GM12878 (cell line): ENCODE measurements at regions not wholly inside any gene's neighbourhood (a gene's known extent, or its start where the extent isn't known, plus 50 kb on each side); places are given as distances from the start of the nearest gene placed in this dataset.

Source experiments
- ATAC-seq: fragments of 200-7000 bp; cut with Tn5 transposase; 3 replicates; pipeline ENCODE4 v1.9.1; 2020; ENCODE audit warnings: mild to moderate bottlenecking, moderate library complexity
- BruUV-seq: library from RNA; stranded (reverse); fragments of 400-500 nt; replicated peaks from 2 replicates; lab custom pipeline; 2021; lab: Mats Ljungman, UMichigan
- CTCF ChIA-PET: fragments of 300-600 bp; sonication (Branson Sonifier 250); formaldehyde crosslinking; extraction: SDS; loops from one replicate; lab custom pipeline; 2021; ENCODE audit warnings: inconsistent platforms; lab: Yijun Ruan, JAX
- POLR2A ChIA-PET: fragments of 350-600 bp; formaldehyde crosslinking; extraction: SDS; loops from one replicate; lab custom pipeline; 2021; ENCODE audit warnings: inconsistent platforms; lab: Charles Lee
- RAD21 ChIA-PET: fragments of 300-600 bp; sonication (Branson Sonifier 250); formaldehyde crosslinking; loops from one replicate; lab custom pipeline; 2023; ENCODE audit warnings: antibody characterized with exemption; ENCODE audit not compliant: unreplicated experiment; lab: Charles Lee
- SMC1A ChIA-PET: fragments of 300-600 bp; sonication (Branson Sonifier 250); formaldehyde crosslinking; loops from one replicate; lab custom pipeline; 2023; ENCODE audit not compliant: unreplicated experiment, uncharacterized antibody; lab: Charles Lee
- DNase-seq: peaks from one replicate; pipeline ENCODE4 v3.0.0-alpha.2; 2011; ENCODE audit warnings: low read depth, low spot score
- FAIRE-seq: peaks from 3 replicates; lab custom pipeline; 2011; peaks lifted over from hg19 to GRCh38; lab: Jason Lieb, UNC
- H2AFZ ChIP-seq: 2 replicates; pipeline ENCODE4 v1.6.0; 2011; ENCODE audit warnings: low read depth, low read length, control low read depth; ENCODE audit not compliant: control insufficient read depth
- H3K27ac ChIP-seq: 2 replicates; pipeline ENCODE4 v1.5.1; 2011; ENCODE audit warnings: control low read depth; ENCODE audit not compliant: control insufficient read depth, insufficient read depth
- H3K27me3 ChIP-seq, 2 experiments: replicated peaks in 1 of 2; 2 replicates each; pipeline versions ENCODE4 v1.6.0 to v1.6.1; 2011; ENCODE audit warnings: low read length in 1 of 2; ENCODE audit not compliant: control insufficient read depth in 2 of 2, insufficient read depth in 2 of 2
- H3K36me3 ChIP-seq, 2 experiments: 2 replicates each; pipeline ENCODE4 v1.5.1; 2011; ENCODE audit warnings: low read length in 1 of 2; ENCODE audit not compliant: control insufficient read depth in 2 of 2, insufficient read depth in 2 of 2
- H3K4me1 ChIP-seq: 2 replicates; pipeline ENCODE4 v1.6.1; 2011; ENCODE audit warnings: mild to moderate bottlenecking, low read length, moderate library complexity, mixed read lengths; ENCODE audit not compliant: control insufficient read depth, insufficient read depth
- H3K4me2 ChIP-seq: 2 replicates; pipeline ENCODE4 v1.6.0; 2011; ENCODE audit warnings: control low read depth; ENCODE audit not compliant: control insufficient read depth, insufficient read depth
- H3K4me3 ChIP-seq: fragments of 200-600 bp; sonication (generic); 2 replicates; pipeline ENCODE4 v1.5.1; 2016
- H3K79me2 ChIP-seq: 2 replicates; pipeline ENCODE4 v1.6.0; 2011; ENCODE audit warnings: low read length; ENCODE audit not compliant: control insufficient read depth, insufficient read depth
- H3K9ac ChIP-seq: 2 replicates; pipeline ENCODE4 v1.8.0; 2011; ENCODE audit warnings: low read length, control low read depth, mixed read lengths; ENCODE audit not compliant: control insufficient read depth, insufficient read depth
- H3K9me3 ChIP-seq: replicated peaks from 3 replicates; pipeline ENCODE4 v1.5.1; 2011; ENCODE audit warnings: mild to moderate bottlenecking, low read length; ENCODE audit not compliant: control insufficient read depth, insufficient read depth
- H4K20me1 ChIP-seq: 2 replicates; pipeline ENCODE4 v1.6.0; 2011; ENCODE audit not compliant: control insufficient read depth, insufficient read depth
- ATF2 ChIP-seq: IDR thresholded peaks from 2 replicates; pipeline ENCODE4 v1.6.1; 2012; ENCODE audit warnings: low read length, inconsistent platforms
- CREM ChIP-seq: IDR thresholded peaks from 2 replicates; pipeline ENCODE4 v1.6.1; 2014; ENCODE audit warnings: antibody characterized with exemption, low read depth
- EGR1 ChIP-seq, 2 experiments: IDR thresholded peaks; 1 replicate in 1 of 2; 2 replicates in 1 of 2; pipeline ENCODE4 v1.6.1; 2011 to 2012; ENCODE audit warnings: low read depth in 2 of 2, low read length in 2 of 2, borderline replicate concordance in 1 of 2, mild to moderate bottlenecking in 1 of 2, moderate library complexity in 1 of 2
- ETV6 ChIP-seq, 2 experiments: fragments of 450-650 bp in 1 of 2; IDR thresholded peaks in 1 of 2; conservative IDR thresholded peaks in 1 of 2; 2 replicates each; pipeline ENCODE4 v1.6.1; 2014; ENCODE audit warnings: antibody characterized with exemption in 1 of 2, borderline replicate concordance in 1 of 2, low read depth in 1 of 2, mild to moderate bottlenecking in 1 of 2, moderate library complexity in 1 of 2
- NR2C1 ChIP-seq: fragments of 450-650 bp; IDR thresholded peaks from 2 replicates; pipeline ENCODE4 v1.6.1; 2017; ENCODE audit warnings: antibody characterized with exemption, mild to moderate bottlenecking, moderate library complexity
- NR2F1 ChIP-seq: fragments of 450-650 bp; conservative IDR thresholded peaks from 2 replicates; pipeline ENCODE4 v1.6.1; 2017; ENCODE audit warnings: mild to moderate bottlenecking
- RCOR1 ChIP-seq: conservative IDR thresholded peaks from 2 replicates; pipeline ENCODE4 v1.6.1; 2012; ENCODE audit warnings: low read depth, low read length, improper control_type of control experiment
- SMAD5 ChIP-seq: IDR thresholded peaks from 2 replicates; pipeline ENCODE4 v1.6.1; 2016; ENCODE audit warnings: antibody characterized with exemption, low read depth
- SMC3 ChIP-seq: IDR thresholded peaks from 2 replicates; pipeline ENCODE4 v1.6.1; 2011; ENCODE audit warnings: low read length, improper control_type of control experiment, borderline replicate concordance
- SPI1 ChIP-seq: IDR thresholded peaks from 2 replicates; pipeline ENCODE4 v1.6.1; 2011; ENCODE audit warnings: low read depth, mild to moderate bottlenecking, low read length, moderate library complexity, borderline replicate concordance; ENCODE audit not compliant: insufficient read depth
- STAT3 ChIP-seq: IDR thresholded peaks from 2 replicates; pipeline ENCODE4 v1.6.1; 2011; ENCODE audit warnings: low read depth, low read length, improper control_type of control experiment
- TAF1 ChIP-seq: IDR thresholded peaks from 2 replicates; pipeline ENCODE4 v1.6.1; 2011; ENCODE audit warnings: mild to moderate bottlenecking, low read depth, low read length, borderline replicate concordance
- TARDBP ChIP-seq: IDR thresholded peaks from 2 replicates; pipeline ENCODE4 v1.6.1; 2016; ENCODE audit warnings: borderline replicate concordance
- TCF7 ChIP-seq: IDR thresholded peaks from 2 replicates; pipeline ENCODE4 v1.6.1; 2014; ENCODE audit warnings: antibody characterized with exemption, borderline replicate concordance
- ZNF217 ChIP-seq: fragments of 450-650 bp; IDR thresholded peaks from 2 replicates; pipeline ENCODE4 v1.6.1; 2017; ENCODE audit warnings: antibody characterized with exemption, mild to moderate bottlenecking
- ZNF622 ChIP-seq: fragments of 450-650 bp; IDR thresholded peaks from 2 replicates; pipeline ENCODE4 v1.6.1; 2017; ENCODE audit warnings: mild to moderate bottlenecking, inconsistent platforms
- WGBS: methylation state at CpG from one replicate; pipeline ENCODE4 v1.1.6; 2016; ENCODE audit warnings: low lambda C conversion rate; ENCODE audit not compliant: insufficient replicate concordance, insufficient coverage; ENCODE audit errors: missing lambda C conversion rate; 5-methylcytosine and 5-hydroxymethylcytosine counted together
- in situ Hi-C: fragments of 300-500 bp; cut with MboI; formaldehyde crosslinking; loops from 9 replicates; pipeline ENCODE4 v1.14.3; 2018; ENCODE audit warnings: mixed read lengths
- intact Hi-C: fragments of 100-400 bp; cut with micrococcal nuclease; formaldehyde crosslinking; loops from one replicate; pipeline ENCODE4 v1.14.2; 2022; ENCODE audit not compliant: unreplicated experiment

GRCh38 chr22:22983123-22983522 lies 87.2 kb upstream of the GNAZ start:
- TF ChIP-seq CREM: no peak
- no peak for TF ChIP-seq ZNF217
- TF ChIP-seq RCOR1: no peak
- TF ChIP-seq SMAD5: no peak
- TF ChIP-seq NR2C1: no peak
- TF ChIP-seq SMC3: no peak
- no peak for TF ChIP-seq EGR1 (IDR thresholded peaks at IDR 0.05; ENCODE audit: borderline replicate concordance in 1 of 2, low read depth in 2 of 2, low read length in 2 of 2)
- no peak for TF ChIP-seq TARDBP
- no peak for TF ChIP-seq ATF2
- TF ChIP-seq STAT3: no peak
- TF ChIP-seq ZNF622: no peak
- TF ChIP-seq TCF7: no peak
- TF ChIP-seq ETV6 (conservative IDR thresholded peaks at IDR 0.05 in 1 of 2, IDR thresholded peaks at IDR 0.05 in 1 of 2; ENCODE audit: borderline replicate concordance in 1 of 2, low read depth in 1 of 2): no peak
- no peak for TF ChIP-seq TAF1
- TF ChIP-seq NR2F1: no peak
- TF ChIP-seq SPI1: no peak
- Histone ChIP-seq H3K79me2 (no peaks in the 10 kb centered on the region), H3K4me1 (no peaks in the 10 kb centered on the region), H4K20me1 (no peaks in the 10 kb centered on the region), H3K27me3 (no peaks in the 10 kb centered on the region; a peak in 1 of 4 replicates), H2AFZ (no peak overlapping the region), H3K9ac (no peak overlapping the region), H3K4me3 (no peak overlapping the region), H3K27ac (no peak overlapping the region), H3K9me3 (no peaks in the 10 kb centered on the region), H3K4me2 (no peak overlapping the region), H3K36me3 (no peaks in the 10 kb centered on the region)
- in situ Hi-C loops: no loop called here
- SMC1A ChIA-PET: no interaction called here
- intact Hi-C loops: no loop called here
- 38% methylated on average over 2 of the region's 2 CpGs for WGBS
- ATAC-seq (no peak), FAIRE-seq (no peak), DNase-seq (no peak)
- CTCF ChIA-PET: interaction anchor here (0.7 to 1.3 kb wide), 3 partner anchors 18 to 230 kb away, joined by 3 read pairs; no protein-coding TSS in a partner anchor
- RAD21 ChIA-PET: no interaction called here
- POLR2A ChIA-PET: no interaction called here
- BruUV-seq: no TSS peak
